Hepatocyte (in vitro differentiated cells): ENCODE measurements at regions not wholly inside any gene's neighbourhood (a gene's known extent, or its start where the extent isn't known, plus 50 kb on each side); places are given as distances from the start of the nearest gene placed in this dataset.

Source experiments
- CTCF ChIP-seq: fragments of 200-600 bp; sonication (generic); IDR thresholded peaks from 2 replicates; pipeline ENCODE4 v1.5.1; 2016; ENCODE audit warnings: antibody characterized with exemption, mild to moderate bottlenecking; ENCODE audit not compliant: poor library complexity
- EZH2 ChIP-seq: fragments of 200-600 bp; sonication (generic); IDR thresholded peaks from 2 replicates; pipeline ENCODE4 v1.6.1; 2016; ENCODE audit warnings: antibody characterized with exemption, mild to moderate bottlenecking, borderline replicate concordance
- EZH2phosphoT487 ChIP-seq: fragments of 200-600 bp; sonication (generic); IDR thresholded peaks from one replicate; pipeline ENCODE4 v1.6.1; 2018; ENCODE audit warnings: antibody characterized with exemption, mild to moderate bottlenecking, low read depth, moderate library complexity; ENCODE audit not compliant: unreplicated experiment, severe bottlenecking

- no peak for TF ChIP-seq CTCF
- TF ChIP-seq EZH2: no peak
- no peak for TF ChIP-seq EZH2phosphoT487
Measured at GRCh38 chrX:109140463-109140862, 341.4 kb downstream of the GUCY2F start.
